ENCODE measurements at regions not wholly inside any gene's neighbourhood (a gene's known extent, or its start where the extent isn't known, plus 50 kb on each side); places are given as distances from the start of the nearest gene placed in this dataset.

DNA sequence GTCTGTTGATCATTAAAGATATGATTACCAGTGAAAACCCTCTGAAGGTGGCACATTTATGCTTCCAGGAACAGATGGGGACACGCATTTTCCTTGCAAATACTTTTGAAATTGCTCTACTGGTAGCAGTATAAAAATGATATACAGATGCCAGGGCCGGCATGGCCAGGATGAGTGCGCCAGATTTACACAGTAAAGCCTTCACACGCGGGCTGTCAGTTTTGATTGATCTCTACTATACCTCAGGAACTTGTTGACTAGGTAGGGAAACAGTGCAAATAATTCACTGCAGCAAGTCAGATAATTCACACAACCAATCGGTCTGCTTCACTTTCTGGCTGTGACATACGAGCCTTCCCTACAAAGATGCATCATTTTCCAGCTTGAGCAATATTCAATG, 123.2 kb upstream of the BARHL2 start:
- Histone ChIP-seq H3K36me3 (no peaks in the 10 kb centered on the region), H3K4me3 (no peak overlapping the region), H3K4me1 (peaks cover 7 to 13% (median 10%) of the 10 kb centered on the region in 9 donors), H3K9me3 (no peaks in the 10 kb centered on the region), H3K27me3 (peaks cover 6 to 76% (median 53%) of the 10 kb centered on the region in 7 donors), H3K27ac (no peak overlapping the region)
- intact Hi-C loops (cut with DNase I): loop anchor here in 1 of 10 donors (10.0 kb wide), 1 partner anchor 116 kb away; no protein-coding TSS in a partner anchor
- DNase-seq (no peak), ATAC-seq (no peak)
- TF ChIP-seq CTCF (IDR thresholded peaks at IDR 0.05): no peak
- 43 to 59% methylated on average over 7 of the region's 7 CpGs for WGBS, 2 donors

DNA sequence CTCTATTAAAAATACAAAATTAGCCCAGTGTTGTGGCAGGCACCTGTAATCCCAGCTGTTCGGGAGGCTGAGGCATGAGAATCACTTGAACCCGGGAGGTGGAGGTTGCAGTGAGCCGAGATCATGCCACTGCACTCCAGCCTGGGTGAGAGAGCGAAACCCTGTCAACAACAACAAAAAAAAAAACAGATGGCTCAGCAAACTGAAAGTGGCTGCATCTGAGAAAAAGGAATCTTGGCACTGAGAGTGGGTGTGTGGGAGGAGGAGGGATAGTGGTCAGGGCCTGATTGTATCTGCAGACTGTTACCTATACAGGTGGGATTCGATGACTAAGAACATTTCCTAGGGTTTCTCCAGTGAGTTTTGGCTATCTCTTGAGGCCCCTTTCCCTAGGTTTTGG, 122.2 kb upstream of the BARHL2 start:
- no peaks in the 10 kb centered on the region for H3K9me3 ChIP-seq
- TF ChIP-seq CTCF (IDR thresholded peaks at IDR 0.05): no peak
- intact Hi-C loops (cut with DNase I): no loop called here
- ATAC-seq: no peak
- H3K4me1 ChIP-seq: peaks cover 8 to 20% (median 17%) of the 10 kb centered on the region in 9 donors
- peaks cover 6 to 87% (median 64%) of the 10 kb centered on the region in 7 donors for H3K27me3 ChIP-seq
- H3K4me3 ChIP-seq: no peak overlapping the region
- WGBS, 2 donors: 52 to 69% methylated on average over 5 of the region's 5 CpGs
- H3K36me3 ChIP-seq: no peaks in the 10 kb centered on the region
- H3K27ac ChIP-seq: no peak overlapping the region
- no peak for DNase-seq

- H3K4me3 ChIP-seq: no peak overlapping the region
- H3K4me1 ChIP-seq: peaks cover 8 to 20% (median 17%) of the 10 kb centered on the region in 9 donors
- no peaks in the 10 kb centered on the region for H3K9me3 ChIP-seq
- DNase-seq (no peak), ATAC-seq (no peak)
- H3K27ac ChIP-seq: no peak overlapping the region
- intact Hi-C loops (cut with DNase I): no loop called here
- no peak for TF ChIP-seq CTCF (IDR thresholded peaks at IDR 0.05)
- H3K27me3 ChIP-seq: peaks cover 6 to 93% (median 70%) of the 10 kb centered on the region in 7 donors
- H3K36me3 ChIP-seq: no peaks in the 10 kb centered on the region
Observed at GRCh38 chr1:90838720-90839119, 121.6 kb upstream of the BARHL2 start.

- Histone ChIP-seq H3K27me3 (peaks cover 6 to 100% (median 75%) of the 10 kb centered on the region in 7 donors), H3K4me1 (peaks cover 8 to 20% (median 17%) of the 10 kb centered on the region in 9 donors), H3K27ac (no peak overlapping the region), H3K4me3 (no peak overlapping the region), H3K9me3 (no peaks in the 10 kb centered on the region), H3K36me3 (no peaks in the 10 kb centered on the region)
- WGBS, 2 donors: 78 to 86% methylated on average over 7 of the region's 7 CpGs
- no peak for TF ChIP-seq CTCF (IDR thresholded peaks at IDR 0.05)
- intact Hi-C loops (cut with DNase I): no loop called here
- DNase-seq (no peak), ATAC-seq (no peak)
Observed at GRCh38 chr1:90837420-90837819, 120.3 kb upstream of the BARHL2 start.

Measured in heart right ventricle (tissue), 16 donors.